BJ (cell line): ENCODE measurements at regions not wholly inside any gene's neighbourhood (a gene's known extent, or its start where the extent isn't known, plus 50 kb on each side); places are given as distances from the start of the nearest gene placed in this dataset.
"Not testable (repeated sequence)": the region's sequence is repeated elsewhere in the genome, so short reads cannot be mapped to it uniquely, and the experiment has no call there.

ENCODE experiments used
- CTCF ChIA-PET: fragments of 350-600 bp; formaldehyde crosslinking; extraction: SDS; loops from one replicate; lab custom pipeline; 2021; ENCODE audit warnings: antibody characterized with exemption, inconsistent platforms; lab: Yijun Ruan, JAX
- POLR2A ChIA-PET: fragments of 300-600 bp; sonication (Branson Sonifier 250); formaldehyde crosslinking; extraction: SDS; loops from one replicate; lab custom pipeline; 2021; ENCODE audit warnings: antibody characterized with exemption; lab: Charles Lee
- DNase-seq: peaks from one replicate; pipeline ENCODE4 v3.0.0-alpha.2; 2011; ENCODE audit warnings: low read depth
- H3K27me3 ChIP-seq: 2 replicates; pipeline ENCODE4 v1.6.0; 2011; ENCODE audit warnings: low read length; ENCODE audit not compliant: control insufficient read depth, insufficient read depth
- H3K36me3 ChIP-seq: 2 replicates; pipeline ENCODE4 v1.5.1; 2011; ENCODE audit warnings: low read length; ENCODE audit not compliant: control insufficient read depth, insufficient read depth
- H3K4me3 ChIP-seq: 2 replicates; pipeline ENCODE4 v1.5.1; 2011; ENCODE audit warnings: low read depth, mild to moderate bottlenecking, control low read depth, low read length
- CTCF ChIP-seq: IDR thresholded peaks from 2 replicates; pipeline ENCODE4 v1.5.1; 2011; ENCODE audit warnings: low read depth, mild to moderate bottlenecking, control low read depth, inconsistent platforms, low read length, moderate library complexity; ENCODE audit not compliant: insufficient read depth

DNA sequence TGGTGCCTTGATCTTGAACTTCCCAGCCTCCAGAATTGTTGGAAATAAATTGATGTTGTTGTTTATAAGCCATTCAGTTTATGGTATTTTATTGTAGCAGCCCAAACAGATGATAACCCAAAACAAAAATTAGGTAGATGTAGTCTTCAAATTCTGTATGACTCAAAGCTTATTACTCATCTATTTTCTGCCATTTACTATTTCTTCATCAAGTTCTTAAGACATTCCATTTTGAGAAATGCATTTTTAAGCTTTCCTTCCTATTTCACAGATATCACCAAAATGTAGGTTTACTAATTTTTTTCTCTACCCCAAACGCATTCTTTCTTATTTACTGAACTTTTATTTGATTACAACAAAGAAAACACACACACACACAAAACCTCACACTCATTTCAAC is 148.2 kb downstream of the RND3 start:
- Histone ChIP-seq H3K27me3 (no peaks in the 10 kb centered on the region), H3K4me3 (no peak overlapping the region), H3K36me3 (no peaks in the 10 kb centered on the region)
- no peak for DNase-seq
- no peak for TF ChIP-seq CTCF
- ChIA-PET POLR2A (no interaction called here), CTCF (no interaction called here)

DNA sequence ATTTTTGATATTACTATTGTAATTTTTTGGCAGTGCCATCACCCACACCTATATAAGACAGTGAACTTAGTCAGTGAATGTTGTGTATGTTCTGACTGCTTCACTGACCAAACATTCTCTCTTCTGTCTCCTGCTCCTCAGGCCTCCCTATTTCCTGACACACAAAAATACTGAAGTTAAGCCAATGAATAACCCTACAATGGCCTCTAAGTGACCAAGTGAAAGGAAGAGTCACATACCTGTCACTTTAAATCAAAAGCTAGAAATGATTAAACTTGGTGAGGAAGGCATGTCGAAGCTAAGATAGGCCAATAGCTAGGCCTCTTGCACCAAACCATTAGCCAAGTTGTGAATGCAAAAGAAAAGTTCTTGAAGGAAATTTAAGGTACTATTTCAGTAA is 151.9 kb downstream of the RND3 start:
- no peaks in the 10 kb centered on the region for H3K27me3 ChIP-seq
- ChIA-PET CTCF (no interaction called here), POLR2A (no interaction called here)
- no peak for TF ChIP-seq CTCF
- no peak overlapping the region for H3K4me3 ChIP-seq
- no peaks in the 10 kb centered on the region for H3K36me3 ChIP-seq
- DNase-seq = no peak

GRCh38 chr2:150332383-150332782 is 155.1 kb downstream of the RND3 start:
- Histone ChIP-seq H3K27me3 (no peaks in the 10 kb centered on the region), H3K36me3 (no peaks in the 10 kb centered on the region), H3K4me3 (no peak overlapping the region)
- no peak for DNase-seq
- ChIA-PET CTCF (no interaction called here), POLR2A (no interaction called here)
- TF ChIP-seq CTCF = no peak

DNA sequence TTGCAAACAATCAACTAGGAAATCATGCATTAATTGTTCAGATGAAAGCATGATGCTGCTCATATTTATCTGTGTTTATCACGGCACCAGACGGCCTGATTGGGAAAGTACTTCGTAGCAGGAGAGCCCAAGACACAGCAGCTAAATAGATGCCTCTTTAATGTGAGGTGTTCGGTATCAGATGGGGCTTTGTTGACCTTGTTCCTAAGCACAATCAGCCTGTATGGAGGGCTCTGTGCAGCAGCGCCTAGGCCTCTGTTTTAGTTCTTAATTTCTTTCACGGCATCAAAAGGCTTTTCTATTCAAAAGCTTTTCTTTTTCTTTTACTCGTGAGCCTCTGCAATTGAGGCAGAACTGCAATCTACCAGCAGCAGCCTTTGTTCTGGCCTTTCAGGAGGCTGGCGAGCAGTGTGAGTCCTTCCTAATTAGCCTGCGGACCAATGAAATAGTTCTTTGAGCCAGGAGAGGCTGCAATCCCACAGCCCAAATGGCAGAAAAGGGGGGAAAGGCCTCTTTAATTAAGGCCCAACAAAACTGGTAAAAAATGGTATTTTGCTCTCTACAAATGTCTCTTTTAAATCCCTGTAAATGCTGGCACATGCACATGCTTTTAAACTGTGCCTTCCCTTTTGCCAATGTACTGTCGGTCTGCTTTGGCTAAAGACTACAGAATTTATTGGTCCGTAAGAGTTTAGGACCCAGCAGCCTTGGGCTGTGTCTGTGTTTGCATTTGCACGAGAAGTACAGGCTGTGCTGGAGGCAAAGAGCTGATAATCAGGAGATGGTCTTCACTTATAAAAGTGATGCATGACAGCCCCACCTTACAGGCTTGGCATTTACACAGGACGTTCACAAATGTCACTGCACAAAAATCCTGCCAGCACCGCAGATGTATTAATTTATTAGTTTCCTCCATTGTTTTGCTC is 159.6 kb downstream of the RND3 start:
- CTCF ChIA-PET = interaction anchor here (2.0 kb wide), 1 partner anchor 21 kb away, joined by 4 read pairs; no protein-coding TSS in a partner anchor
- no peak overlapping the region for H3K4me3 ChIP-seq
- no peak for DNase-seq
- POLR2A ChIA-PET = no interaction called here
- H3K36me3 ChIP-seq = no peaks in the 10 kb centered on the region
- H3K27me3 ChIP-seq = no peaks in the 10 kb centered on the region; the same call in 1 of the 2 replicates
- no peak for TF ChIP-seq CTCF

DNA sequence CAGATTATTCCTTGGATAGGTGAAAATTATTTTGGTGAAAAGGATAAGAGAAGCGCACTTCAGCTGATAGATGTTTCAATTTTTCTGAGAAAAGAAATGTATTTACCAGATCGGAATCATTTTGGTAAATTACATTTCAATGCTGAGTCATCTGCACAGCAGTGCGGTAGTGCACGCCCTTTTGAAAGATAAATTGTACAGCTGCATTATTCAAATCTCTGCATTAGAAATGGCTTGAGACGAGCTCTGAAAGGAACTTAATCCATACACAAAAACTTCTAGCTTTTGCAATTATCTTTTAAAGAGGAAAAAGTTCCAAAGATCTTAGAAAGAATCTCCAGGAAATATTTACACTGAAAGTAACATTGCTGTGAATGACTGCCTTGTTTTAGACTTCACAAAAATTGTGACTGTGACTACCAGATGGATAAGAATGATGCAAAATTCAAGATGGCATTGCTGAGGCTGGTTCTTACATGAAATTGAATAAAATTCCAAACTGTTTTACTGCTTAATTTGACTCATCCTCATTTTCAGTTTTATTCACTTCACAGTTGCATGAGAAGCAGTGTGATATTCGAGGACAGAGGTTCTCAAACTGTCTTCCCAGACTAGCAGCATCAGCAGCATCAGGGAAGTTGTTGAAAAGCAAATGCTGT is 161.7 kb downstream of the RND3 start:
- ChIA-PET CTCF (interaction anchor here (0.6 to 1.3 kb wide), 3 partner anchors 12 to 678 kb away, joined by 3 to 5 read pairs (median 3); no protein-coding TSS in a partner anchor), POLR2A (no interaction called here)
- H3K4me3 ChIP-seq = no peak overlapping the region
- no peak for TF ChIP-seq CTCF
- H3K36me3 ChIP-seq = no peaks in the 10 kb centered on the region
- no peaks in the 10 kb centered on the region; the same call in 1 of the 2 replicates for H3K27me3 ChIP-seq
- DNase-seq = no peak

- POLR2A ChIA-PET, H3K27me3 ChIP-seq, H3K4me3 ChIP-seq, DNase-seq, H3K36me3 ChIP-seq, CTCF ChIA-PET: not testable (repeated sequence)
Observed at GRCh38 chr2:150323071-150323470, 164.4 kb downstream of the RND3 start.
